SU-DHL-6 (cell line): ENCODE measurements at regions not wholly inside any gene's neighbourhood (a gene's known extent, or its start where the extent isn't known, plus 50 kb on each side); places are given as distances from the start of the nearest gene placed in this dataset.

Source experiments
- CTCF ChIP-seq: fragments of 200-600 bp; sonication (generic); IDR thresholded peaks from one replicate; pipeline ENCODE4 v1.5.1; 2017; ENCODE audit warnings: antibody characterized with exemption, mild to moderate bottlenecking, low read length, moderate library complexity; ENCODE audit not compliant: insufficient read depth, poor library complexity, severe bottlenecking
- EZH2phosphoT487 ChIP-seq: fragments of 200-600 bp; sonication (generic), shearing (Covaris generic); conservative IDR thresholded peaks from 2 replicates; pipeline ENCODE4 v1.6.1; 2018; ENCODE audit warnings: mild to moderate bottlenecking, antibody characterized with exemption, low read length, moderate library complexity, mixed read lengths

GRCh38 chr2:234615643-234616356 lies 118.9 kb upstream of the ARL4C start:
- no peak for TF ChIP-seq CTCF
- TF ChIP-seq EZH2phosphoT487: no peak
